Endothelial cell (in vitro differentiated cells): ENCODE measurements at regions not wholly inside any gene's neighbourhood (a gene's known extent, or its start where the extent isn't known, plus 50 kb on each side); places are given as distances from the start of the nearest gene placed in this dataset.

Experiments
- DNase-seq: peaks from one replicate; pipeline ENCODE4 v3.0.0; 2021; ENCODE audit warnings: low spot score
- H3K27ac Mint-ChIP-seq: one replicate; pipeline ENCODE4 v1.8.0; 2021; ENCODE audit warnings: mixed read lengths, inconsistent platforms; ENCODE audit not compliant: unreplicated experiment
- H3K27me3 Mint-ChIP-seq: one replicate; pipeline ENCODE4 v1.8.0; 2021; ENCODE audit warnings: mild to moderate bottlenecking, moderate library complexity, mixed read lengths, inconsistent platforms; ENCODE audit not compliant: unreplicated experiment
- H3K36me3 Mint-ChIP-seq: one replicate; pipeline ENCODE4 v1.8.0; 2021; ENCODE audit warnings: mild to moderate bottlenecking, low read depth, mixed read lengths, inconsistent platforms; ENCODE audit not compliant: unreplicated experiment
- H3K4me1 Mint-ChIP-seq: one replicate; pipeline ENCODE4 v1.8.0; 2021; ENCODE audit warnings: mild to moderate bottlenecking, mixed read lengths, inconsistent platforms; ENCODE audit not compliant: unreplicated experiment
- H3K4me3 Mint-ChIP-seq: one replicate; pipeline ENCODE4 v1.8.0; 2021; ENCODE audit warnings: mild to moderate bottlenecking, mixed read lengths, inconsistent platforms; ENCODE audit not compliant: unreplicated experiment
- H3K9me3 Mint-ChIP-seq: one replicate; pipeline ENCODE4 v1.8.0; 2021; ENCODE audit warnings: mixed read lengths, inconsistent platforms; ENCODE audit not compliant: unreplicated experiment
- CTCF ChIP-seq: fragments of 200-600 bp; sonication (generic); IDR thresholded peaks from one replicate; pipeline ENCODE4 v1.5.0; 2021; ENCODE audit warnings: antibody characterized with exemption; ENCODE audit not compliant: unreplicated experiment

GRCh38 chr6:56860475-56860874, 94.4 kb upstream of the BEND6 start:
- no peak for DNase-seq
- TF ChIP-seq CTCF, result no peak
- Mint-ChIP-seq H3K4me1 (peaks cover 25% of the 10 kb centered on the region), H3K9me3 (no peaks in the 10 kb centered on the region), H3K4me3 (no peak overlapping the region), H3K27me3 (peaks cover 1% of the 10 kb centered on the region), H3K27ac (no peak overlapping the region), H3K36me3 (no peaks in the 10 kb centered on the region)

- Mint-ChIP-seq H3K27me3 (peaks cover 8% of the 10 kb centered on the region), H3K9me3 (no peaks in the 10 kb centered on the region), H3K4me3 (no peak overlapping the region), H3K27ac (no peak overlapping the region), H3K36me3 (no peaks in the 10 kb centered on the region), H3K4me1 (peaks cover 42% of the 10 kb centered on the region)
- no peak for DNase-seq
- no peak for TF ChIP-seq CTCF
Observed at GRCh38 chr6:56856036-56856580, 98.8 kb upstream of the BEND6 start.

- Mint-ChIP-seq H3K4me1 (peaks cover 60% of the 10 kb centered on the region), H3K9me3 (no peaks in the 10 kb centered on the region), H3K4me3 (no peak overlapping the region), H3K27ac (peak overlapping the region; percentile 100), H3K27me3 (peaks cover 10% of the 10 kb centered on the region), H3K36me3 (peaks cover 6% of the 10 kb centered on the region)
- no peak for TF ChIP-seq CTCF
- DNase-seq, result no peak
Observed at GRCh38 chr6:56854086-56854485, 100.8 kb upstream of the BEND6 start.

- Mint-ChIP-seq H3K36me3 (peaks cover 6% of the 10 kb centered on the region), H3K27ac (peak overlapping the region; percentile 100), H3K4me1 (peaks cover 60% of the 10 kb centered on the region), H3K4me3 (no peak overlapping the region), H3K9me3 (no peaks in the 10 kb centered on the region), H3K27me3 (peaks cover 10% of the 10 kb centered on the region)
- TF ChIP-seq CTCF, result no peak
- no peak for DNase-seq
Observed at GRCh38 chr6:56853541-56853940, 101.4 kb upstream of the BEND6 start.

- Mint-ChIP-seq H3K4me1 (peaks cover 57% of the 10 kb centered on the region), H3K36me3 (peaks cover 9% of the 10 kb centered on the region), H3K27me3 (peaks cover 10% of the 10 kb centered on the region), H3K9me3 (no peaks in the 10 kb centered on the region), H3K27ac (peak overlapping the region; percentile 100), H3K4me3 (peak overlapping the region; percentile 99)
- DNase-seq, result no peak
- no peak for TF ChIP-seq CTCF
Observed at GRCh38 chr6:56852260-56853010, 102.5 kb upstream of the BEND6 start.
